GM12878 (cell line): ENCODE measurements at regions not wholly inside any gene's neighbourhood (a gene's known extent, or its start where the extent isn't known, plus 50 kb on each side); places are given as distances from the start of the nearest gene placed in this dataset.
A peak's percentile ranks its signal among the peaks of the same experiment; 100 is the strongest.

Experiments used
- ATAC-seq: fragments of 200-7000 bp; cut with Tn5 transposase; 3 replicates; pipeline ENCODE4 v1.9.1; 2020; ENCODE audit warnings: mild to moderate bottlenecking, moderate library complexity
- BruUV-seq: library from RNA; stranded (reverse); fragments of 400-500 nt; replicated peaks from 2 replicates; lab custom pipeline; 2021; lab: Mats Ljungman, UMichigan
- CTCF ChIA-PET: fragments of 300-600 bp; sonication (Branson Sonifier 250); formaldehyde crosslinking; extraction: SDS; loops from one replicate; lab custom pipeline; 2021; ENCODE audit warnings: inconsistent platforms; lab: Yijun Ruan, JAX
- POLR2A ChIA-PET: fragments of 350-600 bp; formaldehyde crosslinking; extraction: SDS; loops from one replicate; lab custom pipeline; 2021; ENCODE audit warnings: inconsistent platforms; lab: Charles Lee
- RAD21 ChIA-PET: fragments of 300-600 bp; sonication (Branson Sonifier 250); formaldehyde crosslinking; loops from one replicate; lab custom pipeline; 2023; ENCODE audit warnings: antibody characterized with exemption; ENCODE audit not compliant: unreplicated experiment; lab: Charles Lee
- SMC1A ChIA-PET: fragments of 300-600 bp; sonication (Branson Sonifier 250); formaldehyde crosslinking; loops from one replicate; lab custom pipeline; 2023; ENCODE audit not compliant: unreplicated experiment, uncharacterized antibody; lab: Charles Lee
- DNase-seq: peaks from one replicate; pipeline ENCODE4 v3.0.0-alpha.2; 2011; ENCODE audit warnings: low read depth, low spot score
- FAIRE-seq: peaks from 3 replicates; lab custom pipeline; 2011; peaks lifted over from hg19 to GRCh38; lab: Jason Lieb, UNC
- H2AFZ ChIP-seq: 2 replicates; pipeline ENCODE4 v1.6.0; 2011; ENCODE audit warnings: low read depth, low read length, control low read depth; ENCODE audit not compliant: control insufficient read depth
- H3K27ac ChIP-seq: 2 replicates; pipeline ENCODE4 v1.5.1; 2011; ENCODE audit warnings: control low read depth; ENCODE audit not compliant: control insufficient read depth, insufficient read depth
- H3K27me3 ChIP-seq, 2 experiments: replicated peaks in 1 of 2; 2 replicates each; pipeline versions ENCODE4 v1.6.0 to v1.6.1; 2011; ENCODE audit warnings: low read length in 1 of 2; ENCODE audit not compliant: control insufficient read depth in 2 of 2, insufficient read depth in 2 of 2
- H3K36me3 ChIP-seq, 2 experiments: 2 replicates each; pipeline ENCODE4 v1.5.1; 2011; ENCODE audit warnings: low read length in 1 of 2; ENCODE audit not compliant: control insufficient read depth in 2 of 2, insufficient read depth in 2 of 2
- H3K4me1 ChIP-seq: 2 replicates; pipeline ENCODE4 v1.6.1; 2011; ENCODE audit warnings: mild to moderate bottlenecking, low read length, moderate library complexity, mixed read lengths; ENCODE audit not compliant: control insufficient read depth, insufficient read depth
- H3K4me2 ChIP-seq: 2 replicates; pipeline ENCODE4 v1.6.0; 2011; ENCODE audit warnings: control low read depth; ENCODE audit not compliant: control insufficient read depth, insufficient read depth
- H3K4me3 ChIP-seq: fragments of 200-600 bp; sonication (generic); 2 replicates; pipeline ENCODE4 v1.5.1; 2016
- H3K79me2 ChIP-seq: 2 replicates; pipeline ENCODE4 v1.6.0; 2011; ENCODE audit warnings: low read length; ENCODE audit not compliant: control insufficient read depth, insufficient read depth
- H3K9ac ChIP-seq: 2 replicates; pipeline ENCODE4 v1.8.0; 2011; ENCODE audit warnings: low read length, control low read depth, mixed read lengths; ENCODE audit not compliant: control insufficient read depth, insufficient read depth
- H3K9me3 ChIP-seq: replicated peaks from 3 replicates; pipeline ENCODE4 v1.5.1; 2011; ENCODE audit warnings: mild to moderate bottlenecking, low read length; ENCODE audit not compliant: control insufficient read depth, insufficient read depth
- H4K20me1 ChIP-seq: 2 replicates; pipeline ENCODE4 v1.6.0; 2011; ENCODE audit not compliant: control insufficient read depth, insufficient read depth
- ASH2L ChIP-seq: fragments of 300-600, 200-600 bp; sonication (generic); IDR thresholded peaks from 2 replicates; pipeline ENCODE4 v1.6.1; 2017; ENCODE audit warnings: low read depth, mild to moderate bottlenecking, borderline replicate concordance
- BCL11A ChIP-seq: IDR thresholded peaks from 2 replicates; pipeline ENCODE4 v1.6.1; 2011; ENCODE audit warnings: low read depth, low read length
- CBFB ChIP-seq: IDR thresholded peaks from 2 replicates; pipeline ENCODE4 v1.6.1; 2016; ENCODE audit warnings: antibody characterized with exemption, low read depth
- DPF2 ChIP-seq: fragments of 450-650 bp; IDR thresholded peaks from 2 replicates; pipeline ENCODE4 v1.6.1; 2017; ENCODE audit warnings: mild to moderate bottlenecking
- EED ChIP-seq: sonication (generic); IDR thresholded peaks from 2 replicates; pipeline ENCODE4 v1.6.1; 2016; ENCODE audit warnings: antibody characterized with exemption, low read depth
- EP300 ChIP-seq, 2 experiments: fragments of 150-350 bp in 1 of 2; IDR thresholded peaks; 2 replicates each; pipeline ENCODE4 v1.6.1; 2011 to 2012; ENCODE audit warnings: low read depth in 2 of 2, low read length in 2 of 2, borderline replicate concordance in 1 of 2, improper control_type of control experiment in 1 of 2, inconsistent platforms in 1 of 2; ENCODE audit not compliant: control insufficient read depth in 1 of 2
- ESRRA ChIP-seq: IDR thresholded peaks from 2 replicates; pipeline ENCODE4 v1.6.1; 2012; ENCODE audit warnings: mild to moderate bottlenecking, low read length, improper control_type of control experiment
- ETV6 ChIP-seq, 2 experiments: fragments of 450-650 bp in 1 of 2; IDR thresholded peaks in 1 of 2; conservative IDR thresholded peaks in 1 of 2; 2 replicates each; pipeline ENCODE4 v1.6.1; 2014; ENCODE audit warnings: antibody characterized with exemption in 1 of 2, borderline replicate concordance in 1 of 2, low read depth in 1 of 2, mild to moderate bottlenecking in 1 of 2, moderate library complexity in 1 of 2
- GABPA ChIP-seq: IDR thresholded peaks from 2 replicates; pipeline ENCODE4 v1.6.1; 2014; ENCODE audit warnings: antibody characterized with exemption, low read depth, mild to moderate bottlenecking, inconsistent platforms
- IKZF2 ChIP-seq, 2 experiments: fragments of 450-650 bp; IDR thresholded peaks; 2 replicates each; pipeline ENCODE4 v1.6.1; 2017; ENCODE audit warnings: mild to moderate bottlenecking in 2 of 2, moderate library complexity in 2 of 2
- IRF4 ChIP-seq: IDR thresholded peaks from 2 replicates; pipeline ENCODE4 v1.6.1; 2011; ENCODE audit warnings: low read depth, low read length
- MTA2 ChIP-seq: fragments of 450-650 bp; IDR thresholded peaks from 2 replicates; pipeline ENCODE4 v1.6.1; 2016; ENCODE audit warnings: low read depth, mild to moderate bottlenecking, moderate library complexity
- NFYA ChIP-seq: IDR thresholded peaks from 2 replicates; pipeline ENCODE4 v1.6.1; 2011; ENCODE audit warnings: low read depth, mild to moderate bottlenecking, low read length, improper control_type of control experiment, borderline replicate concordance
- NR2F1 ChIP-seq: fragments of 450-650 bp; conservative IDR thresholded peaks from 2 replicates; pipeline ENCODE4 v1.6.1; 2017; ENCODE audit warnings: mild to moderate bottlenecking
- PML ChIP-seq: IDR thresholded peaks from 2 replicates; pipeline ENCODE4 v1.6.1; 2012; ENCODE audit warnings: low read length, inconsistent platforms
- POLR2AphosphoS5 ChIP-seq: IDR thresholded peaks from 2 replicates; pipeline ENCODE4 v1.6.1; 2011; ENCODE audit warnings: mild to moderate bottlenecking, low read length, inconsistent platforms
- RAD21 ChIP-seq: IDR thresholded peaks from 2 replicates; pipeline ENCODE4 v1.6.1; 2011; ENCODE audit warnings: mild to moderate bottlenecking, low read depth, low read length, moderate library complexity; ENCODE audit not compliant: insufficient read depth
- RCOR1 ChIP-seq: conservative IDR thresholded peaks from 2 replicates; pipeline ENCODE4 v1.6.1; 2012; ENCODE audit warnings: low read depth, low read length, improper control_type of control experiment
- SMARCA5 ChIP-seq: fragments of 450-650 bp; IDR thresholded peaks from 2 replicates; pipeline ENCODE4 v1.6.1; 2017; ENCODE audit warnings: mild to moderate bottlenecking
- SUPT20H ChIP-seq: IDR thresholded peaks from 2 replicates; pipeline ENCODE4 v1.6.1; 2011; ENCODE audit warnings: low read depth, mild to moderate bottlenecking, low read length, moderate library complexity, borderline replicate concordance; ENCODE audit not compliant: control insufficient read depth
- ZNF217 ChIP-seq: fragments of 450-650 bp; IDR thresholded peaks from 2 replicates; pipeline ENCODE4 v1.6.1; 2017; ENCODE audit warnings: antibody characterized with exemption, mild to moderate bottlenecking
- ZNF687 ChIP-seq: fragments of 450-650 bp; IDR thresholded peaks from 2 replicates; pipeline ENCODE4 v1.6.1; 2017; ENCODE audit warnings: mild to moderate bottlenecking, moderate library complexity
- WGBS: methylation state at CpG from one replicate; pipeline ENCODE4 v1.1.6; 2016; ENCODE audit warnings: low lambda C conversion rate; ENCODE audit not compliant: insufficient replicate concordance, insufficient coverage; ENCODE audit errors: missing lambda C conversion rate; 5-methylcytosine and 5-hydroxymethylcytosine counted together
- in situ Hi-C: fragments of 300-500 bp; cut with MboI; formaldehyde crosslinking; loops from 9 replicates; pipeline ENCODE4 v1.14.3; 2018; ENCODE audit warnings: mixed read lengths
- intact Hi-C: fragments of 100-400 bp; cut with micrococcal nuclease; formaldehyde crosslinking; loops from one replicate; pipeline ENCODE4 v1.14.2; 2022; ENCODE audit not compliant: unreplicated experiment

- no peak overlapping the region for H3K4me3 ChIP-seq
- H3K9me3 ChIP-seq, result no peaks in the 10 kb centered on the region
- H2AFZ ChIP-seq, result no peak overlapping the region
- FAIRE-seq, result peak; percentile 95
- H3K27me3 ChIP-seq, result no peaks in the 10 kb centered on the region
- ChIA-PET SMC1A (interaction anchor here (0.5 to 9.4 kb wide), 40 partner anchors 9 to 383 kb away, joined by 3 to 72 read pairs (median 4); no protein-coding TSS in a partner anchor), RAD21 (interaction anchor here (0.6 to 7.6 kb wide), 15 partner anchors 15 to 244 kb away, joined by 3 to 98 read pairs (median 3); no protein-coding TSS in a partner anchor), CTCF (interaction anchor here (0.6 to 8.9 kb wide), 23 partner anchors 11 to 302 kb away, joined by 3 to 129 read pairs (median 4); no protein-coding TSS in a partner anchor), POLR2A (interaction anchor here (0.9 to 1.9 kb wide), 4 partner anchors 15 to 220 kb away, joined by 3 to 6 read pairs (median 4); no protein-coding TSS in a partner anchor)
- intact Hi-C loops, result loop anchor here (1.0 to 5.0 kb wide), 3 partner anchors 78 to 241 kb away; no protein-coding TSS in a partner anchor
- 2% methylated on average over 4 of the region's 4 CpGs for WGBS
- no TSS peak for BruUV-seq
- no peak for DNase-seq
- no peaks in the 10 kb centered on the region for H3K79me2 ChIP-seq
- in situ Hi-C loops, result no loop called here
- H3K4me1 ChIP-seq, result peaks cover 37% of the 10 kb centered on the region
- no peak overlapping the region for H3K9ac ChIP-seq
- peak overlapping the region; percentile 73 for H3K4me2 ChIP-seq
- H3K36me3 ChIP-seq, result no peaks in the 10 kb centered on the region
- ATAC-seq, result peak; percentile 82
- no peaks in the 10 kb centered on the region for H4K20me1 ChIP-seq
- H3K27ac ChIP-seq, result peak overlapping the region; percentile 31; the same call in 1 of the 2 replicates
- TF ChIP-seq ZNF217, result peak; percentile 87; the same call in 1 of the 2 replicates
- TF ChIP-seq ESRRA, result 0 out of 2 replicates have a peak, but pooled peaks have one; percentile 33
- TF ChIP-seq PML, result peak; percentile 31; the same call in 1 of the 2 replicates
- TF ChIP-seq SUPT20H, result no peak
- TF ChIP-seq NFYA, result no peak
- TF ChIP-seq ZNF687, result 0 out of 2 replicates have a peak, but pooled peaks have one; percentile 16
- TF ChIP-seq RCOR1, result no peak
- TF ChIP-seq DPF2, result peak; percentile 68
- TF ChIP-seq EED, result no peak; the same call in 1 of the 2 replicates
- TF ChIP-seq POLR2AphosphoS5, result no peak
- peak in 1 of 2 experiments; percentile 70; a peak in 2 of 4 replicates for TF ChIP-seq ETV6 (conservative IDR thresholded peaks at IDR 0.05 in 1 of 2, IDR thresholded peaks at IDR 0.05 in 1 of 2; ENCODE audit: borderline replicate concordance in 1 of 2, low read depth in 1 of 2)
- TF ChIP-seq ASH2L, result no peak
- peak; percentile 42 to 49; a peak in 1 of 4 replicates for TF ChIP-seq EP300 (IDR thresholded peaks at IDR 0.05; ENCODE audit: borderline replicate concordance in 1 of 2, control insufficient read depth in 1 of 2, low read depth in 2 of 2, low read length in 2 of 2)
- 0 out of 2 replicates have a peak, but pooled peaks have one; percentile 12 for TF ChIP-seq RAD21
- TF ChIP-seq BCL11A, result peak; percentile 70; the same call in 1 of the 2 replicates
- 0 out of 2 replicates have a peak, but pooled peaks have one; percentile 46 for TF ChIP-seq MTA2
- peak; percentile 46 to 71 for TF ChIP-seq IKZF2 (IDR thresholded peaks at IDR 0.05)
- TF ChIP-seq NR2F1, result 0 out of 2 replicates have a peak, but pooled peaks have one; percentile 16
- TF ChIP-seq IRF4, result peak; percentile 84
- peak; percentile 97 for TF ChIP-seq SMARCA5
- TF ChIP-seq GABPA, result 0 out of 2 replicates have a peak, but pooled peaks have one; percentile 12
- TF ChIP-seq CBFB, result peak; percentile 54; the same call in 1 of the 2 replicates
Observed at GRCh38 chr20:43839793-43840199, 74.9 kb upstream of the TOX2 start.
